DMS 273 (cell line): ENCODE measurements at regions not wholly inside any gene's neighbourhood (a gene's known extent, or its start where the extent isn't known, plus 50 kb on each side); places are given as distances from the start of the nearest gene placed in this dataset.

ENCODE experiments used
- DNase-seq: peaks from one replicate; lab custom pipeline; 2025; ENCODE audit not compliant: unreplicated experiment; lab: John Stamatoyannopoulos, UW

GRCh38 chrX:69279234-69279633 is 114.0 kb upstream of the PJA1 start:
- no peak for DNase-seq

GRCh38 chrX:69278031-69278687 is 112.9 kb upstream of the PJA1 start:
- no peak for DNase-seq

- DNase-seq: no peak
Measured at GRCh38 chrX:69277369-69277990, 112.2 kb upstream of the PJA1 start.

- no peak for DNase-seq
Measured at GRCh38 chrX:69268611-69269010, 103.4 kb upstream of the PJA1 start.

DNA sequence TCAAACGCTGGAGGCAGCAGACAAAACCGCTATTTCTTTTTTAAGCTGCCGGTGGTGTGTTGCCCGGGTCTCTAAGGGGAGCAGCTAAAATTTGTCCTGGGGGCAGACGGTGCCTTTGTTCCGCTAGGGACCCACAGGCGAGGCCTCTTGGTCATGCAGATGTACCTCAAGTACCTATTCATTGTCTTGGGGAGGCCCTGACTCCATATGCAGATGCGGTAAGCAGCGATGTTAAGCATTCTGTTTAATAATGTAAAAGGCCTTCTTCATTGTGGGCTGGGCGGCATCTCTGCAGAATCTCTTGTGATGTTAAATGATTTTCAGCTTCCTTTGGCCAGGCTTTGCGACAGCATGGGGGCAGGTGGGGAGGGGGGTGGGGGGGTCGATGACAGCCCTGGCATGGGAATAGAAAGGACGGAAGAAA is 98.9 kb upstream of the PJA1 start:
- DNase-seq: no peak

DNA sequence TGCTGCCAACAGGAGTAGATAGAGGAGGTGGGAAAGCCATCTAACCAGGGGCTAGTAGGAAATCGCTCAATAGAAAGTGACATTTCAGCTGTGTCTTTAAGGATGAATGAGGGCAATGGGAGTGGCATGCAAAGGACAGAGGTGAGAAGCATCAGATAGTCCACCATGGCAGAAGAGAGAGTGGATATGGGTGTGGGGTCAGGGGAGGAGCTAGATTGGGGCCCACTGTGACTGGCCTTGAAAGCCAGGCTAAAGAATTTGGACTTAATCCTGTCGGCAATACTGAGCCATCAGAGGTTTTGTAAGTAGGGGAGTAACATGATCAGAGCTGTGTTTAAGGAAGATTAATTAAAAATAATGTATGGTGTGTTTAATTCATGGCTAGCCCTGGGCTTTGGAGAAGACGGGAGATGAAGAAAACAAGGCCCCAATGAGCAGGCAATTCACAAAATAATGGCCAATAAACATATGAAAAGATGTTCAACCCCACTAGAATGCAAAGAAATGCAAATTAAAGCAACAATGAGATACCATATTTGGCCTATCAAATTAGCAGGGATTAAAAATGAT is 98.1 kb upstream of the PJA1 start:
- DNase-seq: no peak

- DNase-seq: no peak
Measured at GRCh38 chrX:69262036-69262936, 97.0 kb upstream of the PJA1 start.

- DNase-seq: no peak
Measured at GRCh38 chrX:69260169-69260568, 94.9 kb upstream of the PJA1 start.

- no peak for DNase-seq
Measured at GRCh38 chrX:69258893-69259292, 93.6 kb upstream of the PJA1 start.

DNA sequence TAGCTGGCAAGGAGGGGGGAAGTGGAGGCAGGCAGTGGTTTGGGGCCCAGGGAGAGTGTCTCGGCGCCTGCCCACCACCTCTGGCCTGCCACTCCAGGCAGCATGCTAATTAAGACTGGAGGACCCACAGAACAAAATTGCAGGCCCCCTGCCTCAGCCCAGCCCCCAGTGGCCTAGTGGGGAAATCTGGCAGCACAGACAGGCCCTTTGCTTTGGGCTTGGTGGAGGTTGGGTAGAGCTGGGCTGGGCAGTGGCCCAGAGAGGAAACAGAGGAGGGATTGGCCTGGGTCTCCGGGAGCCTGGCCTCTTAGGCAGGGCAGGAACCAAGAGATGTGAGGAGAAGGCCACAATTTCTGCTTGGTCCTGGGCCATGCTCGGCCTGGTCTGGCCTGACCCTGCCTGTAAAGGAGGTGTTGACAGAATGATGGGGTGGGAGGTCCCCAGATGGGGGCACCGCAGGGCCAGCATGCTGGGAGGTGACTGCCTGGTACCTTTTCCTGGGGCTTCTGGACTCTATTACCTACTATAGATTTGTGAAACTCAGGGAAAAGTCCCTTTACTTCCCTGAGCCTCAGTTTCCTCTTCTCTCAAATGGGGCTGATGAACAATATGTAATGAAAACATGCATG is 92.4 kb upstream of the PJA1 start:
- no peak for DNase-seq

DNA sequence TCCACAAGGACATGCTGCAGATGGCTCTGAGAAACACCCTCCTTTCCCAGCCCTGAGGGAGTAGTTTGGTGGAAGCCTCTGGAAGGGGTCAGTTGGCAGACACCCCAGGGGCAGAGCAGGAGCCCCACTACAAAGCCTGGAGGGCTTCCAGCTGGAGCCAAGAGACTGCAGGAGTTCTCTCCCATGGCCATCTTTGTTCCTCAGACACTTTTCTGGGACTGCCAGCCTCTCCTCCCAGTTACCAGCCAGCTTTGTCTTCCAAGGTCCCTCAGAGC is 91.0 kb upstream of the PJA1 start:
- DNase-seq: no peak

DNA sequence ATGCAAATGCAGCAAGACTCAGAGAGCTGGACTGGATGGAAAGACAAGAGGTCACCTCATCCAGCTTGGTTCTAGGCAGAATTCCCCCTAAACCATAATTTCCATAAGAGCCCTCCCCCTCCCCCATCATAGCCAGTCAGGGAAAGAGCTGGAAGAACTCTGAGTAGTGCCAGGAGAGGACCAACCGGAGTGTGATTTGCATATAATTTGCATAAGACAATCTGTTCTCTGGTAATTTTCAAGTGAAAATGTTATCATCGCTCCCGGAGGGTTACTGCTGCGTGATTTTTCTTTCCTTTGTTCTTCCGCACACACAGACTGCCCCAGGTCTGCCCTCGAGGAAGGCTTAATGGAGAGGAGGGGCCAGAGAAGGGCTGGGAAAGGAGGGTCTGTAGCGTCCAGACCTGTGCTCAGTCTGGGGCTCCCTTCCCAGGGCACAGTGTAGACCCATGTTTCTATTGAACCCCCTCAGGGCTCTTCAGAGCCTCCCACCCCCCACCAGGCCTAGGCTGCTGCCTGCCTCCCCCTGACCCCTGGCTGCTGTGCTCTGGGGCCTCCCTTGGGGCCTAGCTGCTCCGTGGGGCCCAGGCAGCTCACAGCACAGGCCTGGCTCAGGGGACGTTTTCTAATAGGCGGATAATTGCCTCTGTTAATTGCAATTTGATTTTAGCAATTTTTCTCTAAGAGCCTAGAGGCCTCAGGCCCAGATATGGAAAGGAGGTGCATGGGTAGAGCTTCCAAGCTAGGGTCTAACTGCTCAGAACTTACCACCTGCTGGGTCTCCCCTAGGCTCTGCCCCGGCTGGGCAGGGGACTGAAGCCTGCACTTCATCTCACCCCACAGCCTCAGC is 90.4 kb upstream of the PJA1 start:
- DNase-seq: no peak

DNA sequence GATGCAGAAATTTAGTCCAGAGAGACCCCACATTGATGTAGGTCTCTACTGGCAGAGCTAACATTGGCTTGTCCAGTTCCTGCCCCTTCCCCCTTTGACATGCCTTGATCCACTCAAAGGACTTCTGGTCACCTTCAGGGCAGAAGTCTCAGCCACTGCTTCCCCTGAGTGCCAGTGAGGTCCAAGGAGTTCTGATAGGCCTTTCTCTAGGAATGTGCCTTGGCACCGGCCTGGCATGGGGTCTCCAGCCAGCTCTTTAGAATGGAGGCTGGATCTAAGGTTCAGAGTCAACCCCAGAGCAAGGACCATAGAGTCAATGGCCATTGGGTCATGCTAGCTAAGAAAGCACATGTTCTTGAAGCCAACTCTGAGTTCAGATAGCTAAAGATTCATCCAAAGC is 88.6 kb upstream of the PJA1 start:
- DNase-seq: no peak

GRCh38 chrX:69243276-69243675 is 78.0 kb upstream of the PJA1 start:
- no peak for DNase-seq

GRCh38 chrX:69238887-69239231 is 73.6 kb upstream of the PJA1 start:
- DNase-seq: no peak

DNA sequence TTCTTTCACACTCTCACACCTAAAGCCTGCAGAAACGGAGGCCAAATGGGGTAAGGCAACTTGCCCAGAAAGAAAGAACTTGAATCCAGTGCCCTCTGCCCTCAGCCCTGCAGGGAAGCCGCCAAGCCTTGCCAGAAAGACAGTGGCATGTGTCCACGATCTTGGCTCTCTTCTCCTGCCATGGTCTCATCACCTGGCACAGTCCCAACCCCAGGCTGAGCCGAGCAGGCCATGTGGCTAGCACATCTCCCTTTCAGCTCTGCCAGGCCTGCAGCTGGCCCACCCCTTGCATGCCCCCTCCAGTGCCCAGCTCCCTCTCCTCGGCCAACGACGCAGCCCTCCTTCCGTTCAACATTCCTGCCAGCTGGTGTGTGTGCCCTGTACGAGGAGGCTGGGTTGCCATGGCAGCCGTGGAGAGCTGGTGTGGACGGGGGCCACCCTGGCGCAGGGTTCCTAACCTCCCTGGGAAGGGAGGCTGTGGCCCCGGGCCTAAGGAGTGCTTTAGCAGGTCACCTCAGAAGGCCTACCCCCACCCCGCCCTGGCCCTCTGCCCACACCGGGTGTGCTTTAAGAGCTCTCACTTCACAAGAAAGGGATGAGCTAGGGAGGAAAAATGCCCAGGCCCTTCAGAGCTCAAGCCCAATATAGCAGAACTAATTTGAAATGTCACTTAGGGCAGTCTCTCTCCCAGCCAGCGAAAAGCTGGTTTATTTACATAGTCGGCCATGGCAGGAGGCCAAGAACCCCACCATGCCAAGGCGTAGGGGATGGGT is 73.0 kb upstream of the PJA1 start:
- DNase-seq: peak; percentile 89

- DNase-seq: peak; percentile 38
Measured at GRCh38 chrX:69237236-69237635, 72.0 kb upstream of the PJA1 start.

DNA sequence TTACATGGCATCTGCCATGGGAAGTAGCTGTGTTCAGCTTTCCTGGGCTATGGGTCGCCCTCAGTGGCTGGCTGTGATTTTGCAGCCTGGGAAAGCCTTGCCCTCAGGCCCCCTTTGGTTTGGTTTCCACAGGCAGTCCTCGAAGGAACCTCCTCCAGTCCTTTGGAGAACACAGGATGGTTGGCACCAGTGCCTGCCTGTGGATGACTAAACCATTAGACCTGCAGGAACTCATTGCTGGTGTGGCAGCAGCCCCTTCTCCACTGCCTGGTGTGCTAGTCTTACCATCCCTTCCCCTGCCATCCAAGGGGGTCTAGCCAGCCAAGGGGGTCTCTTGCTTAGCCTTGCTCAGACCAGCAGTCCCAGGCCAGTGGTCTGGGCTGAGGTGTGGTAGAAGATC is 71.4 kb upstream of the PJA1 start:
- DNase-seq: peak; percentile 60

DNA sequence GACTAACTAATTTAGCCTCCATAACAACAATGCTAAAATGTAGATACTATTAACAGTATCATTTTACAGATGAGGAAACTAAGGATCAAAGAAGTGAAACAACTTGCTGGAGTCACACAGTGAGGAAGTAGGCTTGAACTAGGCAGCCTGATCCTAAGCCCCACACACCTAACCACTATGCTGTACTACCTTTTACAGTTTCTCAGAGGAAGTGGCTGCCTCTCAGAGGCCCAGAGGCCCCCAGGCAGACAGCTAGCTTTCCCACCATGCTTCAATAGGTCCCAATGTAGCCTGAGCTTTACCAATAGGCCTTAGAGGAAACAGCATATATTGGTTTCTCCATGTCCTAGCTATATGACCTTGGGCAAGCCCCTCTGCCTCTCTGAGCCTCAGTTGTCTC is 69.4 kb upstream of the PJA1 start:
- DNase-seq: no peak

GRCh38 chrX:69232945-69233344 is 67.7 kb upstream of the PJA1 start:
- peak; percentile 74 for DNase-seq
